A673 (cell line): ENCODE measurements at regions not wholly inside any gene's neighbourhood (a gene's known extent, or its start where the extent isn't known, plus 50 kb on each side); places are given as distances from the start of the nearest gene placed in this dataset.

Source experiments
- BruUV-seq: library from RNA; stranded (reverse); fragments of 400-500 nt; replicated peaks from 2 replicates; lab custom pipeline; 2021; lab: Mats Ljungman, UMichigan
- CTCF ChIA-PET: fragments of 300-600 bp; sonication (Branson Sonifier 250); formaldehyde crosslinking; loops from one replicate; lab custom pipeline; 2022; ENCODE audit warnings: antibody characterized with exemption; lab: Charles Lee
- POLR2A ChIA-PET: fragments of 300-600 bp; sonication (Branson Sonifier 250); formaldehyde crosslinking; loops from one replicate; lab custom pipeline; 2022; ENCODE audit warnings: antibody characterized with exemption; ENCODE audit not compliant: low non-redundant PET; lab: Charles Lee
- DNase-seq: peaks from one replicate; pipeline ENCODE4 v3.0.0-alpha.2; 2015; ENCODE audit warnings: low spot score
- H3K27ac ChIP-seq: fragments of 200-600 bp; sonication (generic); 2 replicates; pipeline ENCODE4 v1.5.1; 2016; ENCODE audit warnings: mixed run types, low read depth, mild to moderate bottlenecking, mixed read lengths, antibody characterized with exemption, low read length; ENCODE audit not compliant: poor library complexity, severe bottlenecking
- H3K27me3 ChIP-seq: fragments of 200-600 bp; sonication (generic); replicated peaks from 2 replicates; pipeline ENCODE4 v1.6.1; 2017; ENCODE audit warnings: mixed run types, low read depth, mild to moderate bottlenecking, mixed read lengths, antibody characterized with exemption, low read length; ENCODE audit not compliant: insufficient read depth, poor library complexity
- H3K36me3 ChIP-seq: fragments of 200-600 bp; sonication (generic); 2 replicates; pipeline ENCODE4 v1.6.1; 2016; ENCODE audit warnings: mixed run types, mild to moderate bottlenecking, mixed read lengths, antibody characterized with exemption, low read length; ENCODE audit not compliant: insufficient read depth, poor library complexity, severe bottlenecking
- H3K4me1 ChIP-seq: fragments of 200-600 bp; sonication (generic); 2 replicates; pipeline ENCODE4 v1.6.1; 2017; ENCODE audit warnings: mixed run types, mild to moderate bottlenecking, mixed read lengths, antibody characterized with exemption, low read length; ENCODE audit not compliant: insufficient read depth, poor library complexity, severe bottlenecking
- H3K4me3 ChIP-seq: fragments of 200-600 bp; sonication (generic); 2 replicates; pipeline ENCODE4 v1.5.1; 2016; ENCODE audit warnings: low read depth, mixed run types, mild to moderate bottlenecking, mixed read lengths, low read length; ENCODE audit not compliant: poor library complexity, severe bottlenecking
- H3K9me3 ChIP-seq: fragments of 200-600 bp; sonication (generic); 2 replicates; pipeline ENCODE4 v1.6.1; 2016; ENCODE audit warnings: mixed run types, low read depth, mild to moderate bottlenecking, mixed read lengths, antibody characterized with exemption, low read length; ENCODE audit not compliant: poor library complexity, severe bottlenecking
- EZH2 ChIP-seq: fragments of 200-600 bp; sonication (generic); IDR thresholded peaks from 2 replicates; pipeline ENCODE4 v1.6.1; 2017; ENCODE audit warnings: borderline replicate concordance, low read depth, mild to moderate bottlenecking, mixed read lengths, antibody characterized with exemption, low read length; ENCODE audit not compliant: poor library complexity, severe bottlenecking
- intact Hi-C: fragments of 100-400 bp; cut with micrococcal nuclease; formaldehyde crosslinking; loops from one replicate; pipeline ENCODE4 v1.10.0; 2022; ENCODE audit not compliant: unreplicated experiment
- TF ChIP-seq, protein P1 (sequence below): fragments of 300-800, 200-600 bp; sonication (generic); conservative IDR thresholded peaks from 2 replicates; pipeline ENCODE4 v1.5.1; 2017; ENCODE audit warnings: low read depth, mild to moderate bottlenecking, antibody characterized with exemption, low read length, moderate library complexity, mixed read lengths

- no peak for DNase-seq
- Histone ChIP-seq H3K4me3 (no peak overlapping the region), H3K27ac (no peak overlapping the region), H3K9me3 (no peaks in the 10 kb centered on the region), H3K36me3 (no peaks in the 10 kb centered on the region), H3K27me3 (no peaks in the 10 kb centered on the region), H3K4me1 (no peaks in the 10 kb centered on the region)
- ChIA-PET CTCF (no interaction called here), POLR2A (no interaction called here)
- intact Hi-C loops: no loop called here
- no TSS peak for BruUV-seq
- TF ChIP-seq, protein P1, sequence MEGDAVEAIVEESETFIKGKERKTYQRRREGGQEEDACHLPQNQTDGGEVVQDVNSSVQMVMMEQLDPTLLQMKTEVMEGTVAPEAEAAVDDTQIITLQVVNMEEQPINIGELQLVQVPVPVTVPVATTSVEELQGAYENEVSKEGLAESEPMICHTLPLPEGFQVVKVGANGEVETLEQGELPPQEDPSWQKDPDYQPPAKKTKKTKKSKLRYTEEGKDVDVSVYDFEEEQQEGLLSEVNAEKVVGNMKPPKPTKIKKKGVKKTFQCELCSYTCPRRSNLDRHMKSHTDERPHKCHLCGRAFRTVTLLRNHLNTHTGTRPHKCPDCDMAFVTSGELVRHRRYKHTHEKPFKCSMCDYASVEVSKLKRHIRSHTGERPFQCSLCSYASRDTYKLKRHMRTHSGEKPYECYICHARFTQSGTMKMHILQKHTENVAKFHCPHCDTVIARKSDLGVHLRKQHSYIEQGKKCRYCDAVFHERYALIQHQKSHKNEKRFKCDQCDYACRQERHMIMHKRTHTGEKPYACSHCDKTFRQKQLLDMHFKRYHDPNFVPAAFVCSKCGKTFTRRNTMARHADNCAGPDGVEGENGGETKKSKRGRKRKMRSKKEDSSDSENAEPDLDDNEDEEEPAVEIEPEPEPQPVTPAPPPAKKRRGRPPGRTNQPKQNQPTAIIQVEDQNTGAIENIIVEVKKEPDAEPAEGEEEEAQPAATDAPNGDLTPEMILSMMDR: no peak
- no peak for TF ChIP-seq EZH2
Observed at GRCh38 chr2:19226386-19226785, 132.0 kb downstream of the OSR1 start.

- TF ChIP-seq, protein P1: no peak
- TF ChIP-seq EZH2: no peak
- Histone ChIP-seq H3K4me1 (no peaks in the 10 kb centered on the region), H3K27me3 (no peaks in the 10 kb centered on the region), H3K27ac (no peak overlapping the region), H3K9me3 (no peaks in the 10 kb centered on the region), H3K36me3 (no peaks in the 10 kb centered on the region), H3K4me3 (no peak overlapping the region)
- intact Hi-C loops: no loop called here
- no TSS peak for BruUV-seq
- CTCF ChIA-PET: no interaction called here
- POLR2A ChIA-PET: no interaction called here
- no peak for DNase-seq
Observed at GRCh38 chr2:19225931-19226330, 132.5 kb downstream of the OSR1 start.

DNA sequence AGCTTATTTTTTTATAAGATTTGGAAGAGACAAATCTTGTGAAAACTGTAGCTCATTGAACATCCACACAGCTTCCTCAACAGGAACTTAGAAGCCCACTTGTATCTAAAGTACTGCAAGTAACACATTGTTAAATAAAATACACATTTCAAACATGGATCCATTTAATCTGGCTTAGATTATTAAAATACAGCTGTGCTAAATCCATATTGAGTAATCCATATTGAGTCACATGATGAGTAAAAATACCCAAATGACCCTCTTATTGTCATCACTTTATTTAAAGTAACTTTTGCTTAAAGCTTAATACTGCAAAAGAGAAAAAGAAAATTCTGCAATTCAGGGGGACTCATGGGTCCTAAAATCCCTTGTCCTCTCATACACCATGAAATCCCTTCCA, 133.3 kb downstream of the OSR1 start:
- TF ChIP-seq EZH2: no peak
- TF ChIP-seq, protein P1: no peak
- Histone ChIP-seq H3K4me3 (no peak overlapping the region), H3K36me3 (no peaks in the 10 kb centered on the region), H3K9me3 (no peaks in the 10 kb centered on the region), H3K4me1 (no peaks in the 10 kb centered on the region), H3K27me3 (no peaks in the 10 kb centered on the region), H3K27ac (no peak overlapping the region)
- POLR2A ChIA-PET: no interaction called here
- CTCF ChIA-PET: no interaction called here
- DNase-seq: no peak
- intact Hi-C loops: no loop called here
- BruUV-seq: no TSS peak
